ENCODE measurements at regions not wholly inside any gene's neighbourhood (a gene's known extent, or its start where the extent isn't known, plus 50 kb on each side); places are given as distances from the start of the nearest gene placed in this dataset.

DNA sequence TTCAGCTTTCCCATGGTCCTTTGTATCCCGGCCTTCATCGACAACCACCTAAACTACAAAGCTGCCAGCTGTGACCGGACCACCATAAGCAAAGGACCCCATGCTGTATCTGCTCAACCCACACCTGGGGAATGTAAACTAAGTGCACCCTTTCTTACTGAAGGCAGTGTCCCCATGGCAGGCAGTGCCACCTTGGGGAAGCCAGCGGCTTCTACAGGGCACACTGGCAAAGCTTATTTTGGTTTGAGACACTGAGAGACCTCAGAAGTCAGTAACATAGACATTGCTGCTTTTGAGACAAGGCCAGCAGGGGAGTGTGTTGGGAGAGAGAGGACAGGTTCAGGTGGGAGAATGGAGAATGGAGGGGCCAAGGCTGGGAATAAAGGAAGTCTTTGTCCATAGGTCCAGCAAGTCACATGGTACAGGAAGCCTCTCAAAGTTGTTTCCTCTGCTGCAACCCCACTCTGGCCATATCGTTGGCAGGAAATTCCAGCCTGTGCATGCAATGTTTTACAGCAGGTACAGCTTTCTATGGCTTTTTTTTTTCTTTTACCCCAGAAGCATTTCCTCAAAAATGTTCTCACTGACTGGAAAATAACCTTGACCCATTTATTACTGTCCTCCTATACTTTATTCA, 85.9 kb upstream of the NPVF start:
- no peaks in the 10 kb centered on the region for H3K9me3 ChIP-seq (ENCODE audit: insufficient read depth, low read depth, low read length)
- no peaks in the 10 kb centered on the region for H4K20me1 ChIP-seq (ENCODE audit: insufficient read depth, low read length)
- H3K36me3 ChIP-seq (ENCODE audit: insufficient read depth, low read length), result no peaks in the 10 kb centered on the region
- Mint-ChIP-seq H3K27ac (ENCODE audit: unreplicated experiment) (no peak overlapping the region), H3K9me3 (ENCODE audit: unreplicated experiment) (peaks cover 2% of the 10 kb centered on the region), H3K36me3 (ENCODE audit: low read depth, unreplicated experiment) (no peaks in the 10 kb centered on the region), H3K27me3 (ENCODE audit: low read depth, unreplicated experiment) (peaks cover under 1% of the 10 kb centered on the region), H3K4me1 (ENCODE audit: low read depth, unreplicated experiment) (peaks cover 2% of the 10 kb centered on the region), H3K4me3 (ENCODE audit: unreplicated experiment) (no peak overlapping the region)
- no peak overlapping the region for H3K4me2 ChIP-seq (ENCODE audit: low read length)
- DNase-seq (ENCODE audit: low read depth), result no peak
- H3K27me3 ChIP-seq (ENCODE audit: insufficient read depth, low read length), result no peaks in the 10 kb centered on the region
- H3K4me3 ChIP-seq (ENCODE audit: insufficient read depth, low read depth, low read length), result no peak overlapping the region
- no peaks in the 10 kb centered on the region for H3K79me2 ChIP-seq (ENCODE audit: insufficient read depth, low read length)
- no peak overlapping the region for H3K9ac ChIP-seq (ENCODE audit: low read length)
- TF ChIP-seq, protein P1, sequence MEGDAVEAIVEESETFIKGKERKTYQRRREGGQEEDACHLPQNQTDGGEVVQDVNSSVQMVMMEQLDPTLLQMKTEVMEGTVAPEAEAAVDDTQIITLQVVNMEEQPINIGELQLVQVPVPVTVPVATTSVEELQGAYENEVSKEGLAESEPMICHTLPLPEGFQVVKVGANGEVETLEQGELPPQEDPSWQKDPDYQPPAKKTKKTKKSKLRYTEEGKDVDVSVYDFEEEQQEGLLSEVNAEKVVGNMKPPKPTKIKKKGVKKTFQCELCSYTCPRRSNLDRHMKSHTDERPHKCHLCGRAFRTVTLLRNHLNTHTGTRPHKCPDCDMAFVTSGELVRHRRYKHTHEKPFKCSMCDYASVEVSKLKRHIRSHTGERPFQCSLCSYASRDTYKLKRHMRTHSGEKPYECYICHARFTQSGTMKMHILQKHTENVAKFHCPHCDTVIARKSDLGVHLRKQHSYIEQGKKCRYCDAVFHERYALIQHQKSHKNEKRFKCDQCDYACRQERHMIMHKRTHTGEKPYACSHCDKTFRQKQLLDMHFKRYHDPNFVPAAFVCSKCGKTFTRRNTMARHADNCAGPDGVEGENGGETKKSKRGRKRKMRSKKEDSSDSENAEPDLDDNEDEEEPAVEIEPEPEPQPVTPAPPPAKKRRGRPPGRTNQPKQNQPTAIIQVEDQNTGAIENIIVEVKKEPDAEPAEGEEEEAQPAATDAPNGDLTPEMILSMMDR (IDR thresholded peaks at IDR 0.05; ENCODE audit: insufficient read depth, low read depth, low read length), result no peak
- no peak for TF ChIP-seq EZH2 (IDR thresholded peaks at IDR 0.05; ENCODE audit: insufficient read depth, low read length)
- H3K27ac ChIP-seq (ENCODE audit: low read depth, low read length), result no peak overlapping the region
- H3K4me1 ChIP-seq (ENCODE audit: insufficient read depth, low read length), result no peaks in the 10 kb centered on the region
- H2AFZ ChIP-seq (ENCODE audit: low read depth, low read length), result no peak overlapping the region
- FAIRE-seq, result no peak

DNA sequence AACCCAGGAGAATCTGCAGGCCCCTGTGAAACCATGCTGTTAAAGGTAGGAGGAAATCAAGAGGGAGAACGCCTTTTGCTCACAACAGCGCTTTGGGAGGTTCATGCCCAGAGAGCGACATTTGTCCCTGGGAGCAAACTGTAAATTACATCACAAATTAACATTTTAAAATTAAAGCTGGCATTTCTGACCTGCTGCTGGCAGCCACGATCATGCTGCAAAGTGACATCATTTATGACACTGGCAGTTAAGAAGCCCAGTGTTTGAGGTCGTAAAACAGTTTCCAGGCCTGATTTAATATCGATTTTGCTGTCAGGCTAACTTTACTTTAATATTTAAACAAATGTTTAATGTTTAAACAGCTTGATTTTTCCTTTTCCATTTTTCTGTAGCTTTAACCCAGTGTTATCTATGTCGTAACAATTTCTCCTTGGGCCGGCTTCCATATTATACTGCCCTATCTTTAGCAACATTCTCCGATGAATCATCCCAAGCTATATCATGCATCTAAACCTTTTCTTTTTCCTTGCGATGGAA, 86.5 kb upstream of the NPVF start:
- Mint-ChIP-seq H3K4me1 (ENCODE audit: low read depth, unreplicated experiment) (peaks cover 2% of the 10 kb centered on the region), H3K4me3 (ENCODE audit: unreplicated experiment) (no peak overlapping the region), H3K27me3 (ENCODE audit: low read depth, unreplicated experiment) (peaks cover 6% of the 10 kb centered on the region), H3K9me3 (ENCODE audit: unreplicated experiment) (peaks cover 2% of the 10 kb centered on the region), H3K36me3 (ENCODE audit: low read depth, unreplicated experiment) (no peaks in the 10 kb centered on the region), H3K27ac (ENCODE audit: unreplicated experiment) (no peak overlapping the region)
- Histone ChIP-seq H3K4me2 (ENCODE audit: low read length) (no peak overlapping the region), H4K20me1 (ENCODE audit: insufficient read depth, low read length) (no peaks in the 10 kb centered on the region), H3K4me3 (ENCODE audit: insufficient read depth, low read depth, low read length) (no peak overlapping the region), H3K9me3 (ENCODE audit: insufficient read depth, low read depth, low read length) (no peaks in the 10 kb centered on the region), H3K9ac (ENCODE audit: low read length) (no peak overlapping the region), H3K27ac (ENCODE audit: low read depth, low read length) (no peak overlapping the region), H2AFZ (ENCODE audit: low read depth, low read length) (no peak overlapping the region), H3K36me3 (ENCODE audit: insufficient read depth, low read length) (no peaks in the 10 kb centered on the region), H3K27me3 (ENCODE audit: insufficient read depth, low read length) (no peaks in the 10 kb centered on the region), H3K79me2 (ENCODE audit: insufficient read depth, low read length) (no peaks in the 10 kb centered on the region), H3K4me1 (ENCODE audit: insufficient read depth, low read length) (no peaks in the 10 kb centered on the region)
- FAIRE-seq (no peak), DNase-seq (ENCODE audit: low read depth) (no peak)
- TF ChIP-seq, protein P1 (IDR thresholded peaks at IDR 0.05; ENCODE audit: insufficient read depth, low read depth, low read length), result no peak
- no peak for TF ChIP-seq EZH2 (IDR thresholded peaks at IDR 0.05; ENCODE audit: insufficient read depth, low read length)

DNA sequence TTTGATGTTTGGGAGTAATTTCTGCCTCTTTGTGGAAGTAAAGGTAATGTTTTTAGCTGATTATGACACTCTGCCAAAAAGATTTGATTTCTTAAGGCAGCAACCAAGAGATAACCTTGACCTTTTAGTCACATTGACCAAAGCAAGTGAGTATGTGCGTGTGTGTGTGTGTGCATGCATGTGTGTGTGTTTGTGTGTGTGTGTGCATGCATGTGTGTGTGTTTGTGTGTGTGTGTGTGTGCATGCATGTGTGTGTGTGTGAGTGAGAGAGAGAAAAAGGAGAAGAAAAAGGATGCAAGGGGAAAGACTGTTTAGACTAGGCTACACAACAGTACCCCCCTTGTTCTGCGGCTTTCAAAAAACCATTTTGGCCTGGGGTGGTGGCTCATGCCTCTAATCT, 88.1 kb upstream of the NPVF start:
- no peak for FAIRE-seq
- peaks cover 2% of the 10 kb centered on the region for H3K4me1 Mint-ChIP-seq (ENCODE audit: low read depth, unreplicated experiment)

More for the DNA sequence above, 88.1 kb upstream of the NPVF start:
- DNase-seq (ENCODE audit: low read depth), result no peak
- Histone ChIP-seq H3K4me2 (ENCODE audit: low read length) (no peak overlapping the region), H3K79me2 (ENCODE audit: insufficient read depth, low read length) (no peaks in the 10 kb centered on the region), H4K20me1 (ENCODE audit: insufficient read depth, low read length) (no peaks in the 10 kb centered on the region), H3K27ac (ENCODE audit: low read depth, low read length) (no peak overlapping the region), H3K9ac (ENCODE audit: low read length) (no peak overlapping the region), H3K36me3 (ENCODE audit: insufficient read depth, low read length) (no peaks in the 10 kb centered on the region), H3K4me3 (ENCODE audit: insufficient read depth, low read depth, low read length) (no peak overlapping the region), H3K9me3 (ENCODE audit: insufficient read depth, low read depth, low read length) (no peaks in the 10 kb centered on the region), H3K27me3 (ENCODE audit: insufficient read depth, low read length) (no peaks in the 10 kb centered on the region), H3K4me1 (ENCODE audit: insufficient read depth, low read length) (no peaks in the 10 kb centered on the region), H2AFZ (ENCODE audit: low read depth, low read length) (no peak overlapping the region)
- H3K27me3 Mint-ChIP-seq (ENCODE audit: low read depth, unreplicated experiment), result peaks cover 10% of the 10 kb centered on the region
- TF ChIP-seq, protein P1 (IDR thresholded peaks at IDR 0.05; ENCODE audit: insufficient read depth, low read depth, low read length), result no peak
- TF ChIP-seq EZH2 (IDR thresholded peaks at IDR 0.05; ENCODE audit: insufficient read depth, low read length), result no peak
- no peak overlapping the region for H3K4me3 Mint-ChIP-seq (ENCODE audit: unreplicated experiment)
- no peaks in the 10 kb centered on the region for H3K36me3 Mint-ChIP-seq (ENCODE audit: low read depth, unreplicated experiment)
- peaks cover 2% of the 10 kb centered on the region for H3K9me3 Mint-ChIP-seq (ENCODE audit: unreplicated experiment)
- no peak overlapping the region for H3K27ac Mint-ChIP-seq (ENCODE audit: unreplicated experiment)

All from astrocyte (in vitro differentiated cells and primary cell).